MM.1S (cell line): ENCODE measurements at regions not wholly inside any gene's neighbourhood (a gene's known extent, or its start where the extent isn't known, plus 50 kb on each side); places are given as distances from the start of the nearest gene placed in this dataset.

Experiments
- DNase-seq: peaks from one replicate; pipeline ENCODE4 v3.0.0-alpha.2; 2015
- H2AFZ ChIP-seq: fragments of 300-600 bp; sonication (generic); 2 replicates; pipeline ENCODE4 v1.6.0; 2016; ENCODE audit warnings: antibody characterized with exemption, low read length
- H3F3A ChIP-seq: fragments of 300-600 bp; sonication (generic); 2 replicates; pipeline ENCODE4 v1.6.1; 2016; ENCODE audit warnings: mild to moderate bottlenecking, antibody characterized with exemption, low read length, moderate library complexity, mixed read lengths; ENCODE audit not compliant: insufficient read depth
- H3K27ac ChIP-seq: fragments of 300-600 bp; sonication (generic); 2 replicates; pipeline ENCODE4 v1.5.1; 2016; ENCODE audit warnings: mild to moderate bottlenecking, low read length
- H3K27me3 ChIP-seq: fragments of 300-600 bp; sonication (generic); replicated peaks from 2 replicates; pipeline ENCODE4 v1.6.0; 2016; ENCODE audit warnings: low read length; ENCODE audit not compliant: insufficient read depth
- H3K36me3 ChIP-seq: fragments of 300-600 bp; sonication (generic); replicated peaks from 2 replicates; pipeline ENCODE4 v1.6.1; 2016; ENCODE audit warnings: mild to moderate bottlenecking, low read length, mixed read lengths; ENCODE audit not compliant: insufficient read depth
- H3K4me1 ChIP-seq: fragments of 300-600 bp; sonication (generic); 2 replicates; pipeline ENCODE4 v1.6.1; 2016; ENCODE audit warnings: low read length, mixed read lengths
- H3K4me2 ChIP-seq: fragments of 300-600 bp; sonication (generic); 2 replicates; pipeline ENCODE4 v1.6.0; 2016; ENCODE audit warnings: low read depth, low read length
- H3K4me3 ChIP-seq: fragments of 300-600 bp; sonication (generic); 2 replicates; pipeline ENCODE4 v1.5.1; 2016; ENCODE audit warnings: low read length, mixed read lengths
- H3K79me2 ChIP-seq: fragments of 300-600 bp; sonication (generic); 2 replicates; pipeline ENCODE4 v1.6.1; 2016; ENCODE audit warnings: mixed run types, low read length, mixed read lengths
- H3K9ac ChIP-seq: fragments of 300-600 bp; sonication (generic); 2 replicates; pipeline ENCODE4 v1.6.1; 2016; ENCODE audit warnings: low read length, mixed read lengths
- H3K9me2 ChIP-seq: fragments of 300-600 bp; sonication (generic); replicated peaks from 2 replicates; pipeline ENCODE4 v1.6.1; 2016; ENCODE audit warnings: mild to moderate bottlenecking, low read length, mixed read lengths; ENCODE audit not compliant: insufficient read depth
- H3K9me3 ChIP-seq: fragments of 300-600 bp; sonication (generic); replicated peaks from 2 replicates; pipeline ENCODE4 v1.6.1; 2016; ENCODE audit warnings: mild to moderate bottlenecking, low read length, mixed read lengths; ENCODE audit not compliant: insufficient read depth
- H4K20me1 ChIP-seq: fragments of 300-600 bp; sonication (generic); 2 replicates; pipeline ENCODE4 v1.6.1; 2016; ENCODE audit warnings: mild to moderate bottlenecking, low read length, moderate library complexity, mixed read lengths; ENCODE audit not compliant: insufficient read depth
- CTCF ChIP-seq: fragments of 300-600 bp; sonication (generic); IDR thresholded peaks from 2 replicates; pipeline ENCODE4 v1.5.1; 2016; ENCODE audit warnings: antibody characterized with exemption, low read length, mixed read lengths
- EZH2 ChIP-seq: fragments of 300-600 bp; sonication (generic); optimal IDR thresholded peaks from 2 replicates; pipeline ENCODE3; 2017; ENCODE audit warnings: low read depth, mild to moderate bottlenecking, antibody characterized with exemption, low read length, mixed read lengths
- EZH2phosphoT487 ChIP-seq: fragments of 300-600 bp; sonication (generic); IDR thresholded peaks from 2 replicates; pipeline ENCODE4 v1.6.1; 2018; ENCODE audit warnings: antibody characterized with exemption, low read length

GRCh38 chr17:79188685-79189084 lies 114.1 kb downstream of the ENGASE start:
- no peaks in the 10 kb centered on the region for H3K4me1 ChIP-seq
- peaks cover 95% of the 10 kb centered on the region for H3K27me3 ChIP-seq
- H3K9ac ChIP-seq: no peak overlapping the region
- H3K9me3 ChIP-seq: no peaks in the 10 kb centered on the region
- no peak for TF ChIP-seq EZH2
- no peak for TF ChIP-seq CTCF
- TF ChIP-seq EZH2phosphoT487: no peak
- H3K36me3 ChIP-seq: no peaks in the 10 kb centered on the region
- H3K4me2 ChIP-seq: no peak overlapping the region
- DNase-seq: no peak
- H3K4me3 ChIP-seq: no peak overlapping the region
- no peaks in the 10 kb centered on the region for H3K79me2 ChIP-seq
- no peaks in the 10 kb centered on the region for H4K20me1 ChIP-seq
- no peaks in the 10 kb centered on the region for H3K9me2 ChIP-seq
- no peaks in the 10 kb centered on the region for H3F3A ChIP-seq
- H3K27ac ChIP-seq: no peak overlapping the region
- no peak overlapping the region for H2AFZ ChIP-seq

- Histone ChIP-seq H3K36me3 (no peaks in the 10 kb centered on the region), H3K27me3 (peaks cover 94% of the 10 kb centered on the region), H3K9me2 (no peaks in the 10 kb centered on the region), H3K4me3 (no peak overlapping the region), H3K9ac (no peak overlapping the region), H3K27ac (no peak overlapping the region), H4K20me1 (no peaks in the 10 kb centered on the region), H3F3A (no peaks in the 10 kb centered on the region), H2AFZ (no peak overlapping the region), H3K79me2 (no peaks in the 10 kb centered on the region), H3K9me3 (no peaks in the 10 kb centered on the region), H3K4me1 (no peaks in the 10 kb centered on the region), H3K4me2 (no peak overlapping the region)
- TF ChIP-seq EZH2phosphoT487 (no peak), CTCF (peak; percentile 63)
- DNase-seq: no peak
Measured at GRCh38 chr17:79188048-79188447, 113.4 kb downstream of the ENGASE start.

- Histone ChIP-seq H3K36me3 (no peaks in the 10 kb centered on the region), H3K4me2 (no peak overlapping the region), H3K4me3 (no peak overlapping the region), H4K20me1 (no peaks in the 10 kb centered on the region), H3K79me2 (no peaks in the 10 kb centered on the region), H3F3A (no peaks in the 10 kb centered on the region), H3K4me1 (no peaks in the 10 kb centered on the region), H3K9ac (no peak overlapping the region), H3K27ac (no peak overlapping the region), H3K9me2 (no peaks in the 10 kb centered on the region), H2AFZ (no peak overlapping the region), H3K27me3 (peaks cover 88% of the 10 kb centered on the region), H3K9me3 (no peaks in the 10 kb centered on the region)
- DNase-seq: no peak
- TF ChIP-seq EZH2phosphoT487: no peak
- TF ChIP-seq CTCF: no peak
- TF ChIP-seq EZH2: no peak
Measured at GRCh38 chr17:79187186-79187585, 112.6 kb downstream of the ENGASE start.

GRCh38 chr17:79186406-79186805 lies 111.8 kb downstream of the ENGASE start:
- Histone ChIP-seq H3K4me3 (no peak overlapping the region), H4K20me1 (no peaks in the 10 kb centered on the region), H3K4me2 (no peak overlapping the region), H3K9ac (no peak overlapping the region), H3F3A (no peaks in the 10 kb centered on the region), H3K27ac (no peak overlapping the region), H3K36me3 (no peaks in the 10 kb centered on the region), H3K79me2 (no peaks in the 10 kb centered on the region), H2AFZ (no peak overlapping the region), H3K4me1 (no peaks in the 10 kb centered on the region), H3K9me2 (no peaks in the 10 kb centered on the region), H3K27me3 (peaks cover 88% of the 10 kb centered on the region), H3K9me3 (no peaks in the 10 kb centered on the region)
- no peak for TF ChIP-seq EZH2
- TF ChIP-seq EZH2phosphoT487: no peak
- no peak for TF ChIP-seq CTCF
- no peak for DNase-seq
